ENCODE measurements at regions not wholly inside any gene's neighbourhood (a gene's known extent, or its start where the extent isn't known, plus 50 kb on each side); places are given as distances from the start of the nearest gene placed in this dataset.

GRCh38 chr4:176864238-176864637 is 71.5 kb upstream of the VEGFC start:
- Histone ChIP-seq H2AFZ (ENCODE audit: low read depth, low read length) (no peak overlapping the region), H4K20me1 (replicated peaks; ENCODE audit: control insufficient read depth, extremely low read depth, insufficient read depth, low read length) (no peaks in the 10 kb centered on the region), H3K27ac (ENCODE audit: insufficient read depth, low read depth, low read length) (no peak overlapping the region), H3K36me3 (ENCODE audit: control insufficient read depth in 2 of 2, extremely low read depth in 1 of 2, insufficient read depth in 2 of 2, low read length in 2 of 2) (no peaks in the 10 kb centered on the region), H3K79me2 (ENCODE audit: control insufficient read depth, insufficient read depth, low read length) (no peaks in the 10 kb centered on the region), H3K9ac (replicated peaks; ENCODE audit: extremely low read depth, insufficient read depth, low read length) (no peak overlapping the region), H3K9me1 (replicated peaks; ENCODE audit: control insufficient read depth, extremely low read depth, insufficient read depth, low read length) (no peaks in the 10 kb centered on the region), H3K27me3 (ENCODE audit: control insufficient read depth in 2 of 2, insufficient read depth in 2 of 2, low read length in 2 of 2) (no peaks in the 10 kb centered on the region), H3K9me3 (replicated peaks; ENCODE audit: control insufficient read depth, insufficient read depth, low read length) (no peaks in the 10 kb centered on the region), H3K4me2 (ENCODE audit: insufficient read depth, low read length) (no peak overlapping the region), H3K4me1 (ENCODE audit: control insufficient read depth, extremely low read depth, insufficient read depth, low read length) (no peaks in the 10 kb centered on the region), H3K4me3 (replicated peaks in 1 of 3; ENCODE audit: insufficient read depth in 1 of 3, low read depth in 1 of 3, low read length in 3 of 3) (no peak overlapping the region)
- dilution Hi-C loops (cut with MboI; ENCODE audit: extremely low pct_ligation_motif_present, low sequenced_read_pairs) = no loop called here
- CTCF ChIA-PET = interaction anchor here (0.9 to 2.9 kb wide), 3 partner anchors 17 to 183 kb away, joined by 3 to 8 read pairs (median 3); no protein-coding TSS in a partner anchor
- FAIRE-seq = no peak
- POLR2A ChIA-PET = no interaction called here
- DNase-seq (ENCODE audit: low read depth, low spot score) = no peak
- intact Hi-C loops (cut with micrococcal nuclease) = no loop called here
- no TSS peak for BruUV-seq (replicated peaks)
- no peak for TF ChIP-seq JUN (IDR thresholded peaks at IDR 0.05; ENCODE audit: borderline replicate concordance, insufficient read depth, insufficient read length, low read depth)
- TF ChIP-seq POLR2A (IDR thresholded peaks at IDR 0.05; ENCODE audit: low read depth, low read length) = no peak
- TF ChIP-seq MAX (IDR thresholded peaks at IDR 0.05; ENCODE audit: insufficient read depth, insufficient read length) = no peak
- TF ChIP-seq GATA2 (IDR thresholded peaks at IDR 0.05; ENCODE audit: insufficient read depth, insufficient read length, low read depth, low read length) = no peak
- TF ChIP-seq CTCF (IDR thresholded peaks at IDR 0.05; ENCODE audit: extremely low read depth in 1 of 2, insufficient read depth in 1 of 2, low read depth in 1 of 2, low read length in 2 of 2) = no peak
- no peak for TF ChIP-seq FOS (IDR thresholded peaks at IDR 0.05; ENCODE audit: borderline replicate concordance, insufficient read depth, low read length)
- TF ChIP-seq MYC (IDR thresholded peaks at IDR 0.05; ENCODE audit: low read depth, low read length) = no peak
- TF ChIP-seq POLR2AphosphoS5 (IDR thresholded peaks at IDR 0.05; ENCODE audit: insufficient read depth, low read depth, low read length) = no peak
- no peak for TF ChIP-seq EZH2 (IDR thresholded peaks at IDR 0.05; ENCODE audit: borderline replicate concordance, low read depth, low read length, severe bottlenecking)
